ENCODE measurements at regions not wholly inside any gene's neighbourhood (a gene's known extent, or its start where the extent isn't known, plus 50 kb on each side); places are given as distances from the start of the nearest gene placed in this dataset.

DNA sequence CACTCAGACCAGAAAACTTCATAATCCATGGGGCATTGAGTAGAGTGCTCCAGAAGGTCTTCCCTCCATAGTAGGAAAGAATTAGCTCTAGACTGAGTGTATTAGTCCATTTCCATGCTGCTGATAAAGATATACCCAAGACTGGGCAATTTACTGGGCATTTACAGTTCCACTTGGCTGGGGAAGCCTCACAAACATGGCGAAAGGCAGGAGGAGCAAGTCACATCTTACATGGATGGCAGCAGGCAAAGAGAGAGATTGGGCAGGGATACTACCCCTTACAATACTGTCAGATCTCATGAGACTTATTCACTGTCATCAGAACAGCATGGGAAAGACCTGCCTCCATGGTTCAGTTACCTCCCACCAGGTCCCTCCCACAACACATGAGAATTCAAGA lies 300.6 kb upstream of the TMEM132C start:
- H3K36me3 ChIP-seq (ENCODE audit: insufficient read depth, low read length): no peaks in the 10 kb centered on the region

DNA sequence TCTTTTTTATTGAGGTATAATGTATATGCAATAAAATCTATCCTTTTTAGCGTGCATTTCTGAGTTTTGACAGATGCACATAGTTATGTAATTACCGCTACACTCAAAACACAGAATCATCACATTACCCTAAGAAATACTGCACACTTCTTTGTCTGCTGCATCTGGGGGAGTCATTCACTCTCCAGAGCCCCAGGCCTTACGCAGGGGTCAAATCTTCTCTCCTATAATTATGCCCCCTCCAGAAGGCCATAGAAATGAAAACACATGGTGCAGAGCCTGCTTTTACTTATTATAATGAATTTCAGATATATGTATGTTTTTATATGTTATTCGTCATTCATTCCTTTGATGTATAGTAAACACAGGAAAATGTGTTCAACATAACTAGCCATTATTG lies 296.5 kb upstream of the TMEM132C start:
- Histone ChIP-seq H3K9ac (ENCODE audit: low read length) (no peak overlapping the region), H3K9me3 (ENCODE audit: low read length) (no peaks in the 10 kb centered on the region), H3K9me2 (ENCODE audit: low read depth, low read length) (no peaks in the 10 kb centered on the region), H3K4me3 (ENCODE audit: low read depth, low read length, poor library complexity, severe bottlenecking) (no peak overlapping the region), H4K20me1 (ENCODE audit: insufficient read depth, low read length) (no peaks in the 10 kb centered on the region), H3K4me2 (ENCODE audit: low read length) (no peak overlapping the region), H2AFZ (ENCODE audit: low read length) (no peak overlapping the region), H3F3A (ENCODE audit: insufficient read depth, low read length) (no peaks in the 10 kb centered on the region), H3K27me3 (ENCODE audit: insufficient read depth, low read length) (no peaks in the 10 kb centered on the region), H3K79me2 (ENCODE audit: insufficient read depth, low read length) (no peaks in the 10 kb centered on the region), H3K4me1 (ENCODE audit: insufficient read depth, low read length, severe bottlenecking) (no peaks in the 10 kb centered on the region), H3K27ac (ENCODE audit: low read depth, low read length, poor library complexity, severe bottlenecking) (no peak overlapping the region), H3K36me3 (ENCODE audit: insufficient read depth, low read length) (no peaks in the 10 kb centered on the region)
- TF ChIP-seq, protein P1, sequence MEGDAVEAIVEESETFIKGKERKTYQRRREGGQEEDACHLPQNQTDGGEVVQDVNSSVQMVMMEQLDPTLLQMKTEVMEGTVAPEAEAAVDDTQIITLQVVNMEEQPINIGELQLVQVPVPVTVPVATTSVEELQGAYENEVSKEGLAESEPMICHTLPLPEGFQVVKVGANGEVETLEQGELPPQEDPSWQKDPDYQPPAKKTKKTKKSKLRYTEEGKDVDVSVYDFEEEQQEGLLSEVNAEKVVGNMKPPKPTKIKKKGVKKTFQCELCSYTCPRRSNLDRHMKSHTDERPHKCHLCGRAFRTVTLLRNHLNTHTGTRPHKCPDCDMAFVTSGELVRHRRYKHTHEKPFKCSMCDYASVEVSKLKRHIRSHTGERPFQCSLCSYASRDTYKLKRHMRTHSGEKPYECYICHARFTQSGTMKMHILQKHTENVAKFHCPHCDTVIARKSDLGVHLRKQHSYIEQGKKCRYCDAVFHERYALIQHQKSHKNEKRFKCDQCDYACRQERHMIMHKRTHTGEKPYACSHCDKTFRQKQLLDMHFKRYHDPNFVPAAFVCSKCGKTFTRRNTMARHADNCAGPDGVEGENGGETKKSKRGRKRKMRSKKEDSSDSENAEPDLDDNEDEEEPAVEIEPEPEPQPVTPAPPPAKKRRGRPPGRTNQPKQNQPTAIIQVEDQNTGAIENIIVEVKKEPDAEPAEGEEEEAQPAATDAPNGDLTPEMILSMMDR (IDR thresholded peaks at IDR 0.05; ENCODE audit: low read length): no peak
- TF ChIP-seq EZH2 (IDR thresholded peaks at IDR 0.05; ENCODE audit: borderline replicate concordance, low read length): no peak

More for the DNA sequence above, 300.6 kb upstream of the TMEM132C start:
- H4K20me1 ChIP-seq (ENCODE audit: insufficient read depth, low read length): no peaks in the 10 kb centered on the region
- no peaks in the 10 kb centered on the region for H3K9me3 ChIP-seq (ENCODE audit: low read length)
- H3K27me3 ChIP-seq (ENCODE audit: insufficient read depth, low read length): no peaks in the 10 kb centered on the region
- TF ChIP-seq, protein P1 (IDR thresholded peaks at IDR 0.05; ENCODE audit: low read length): no peak
- TF ChIP-seq EZH2 (IDR thresholded peaks at IDR 0.05; ENCODE audit: borderline replicate concordance, low read length): no peak
- H3K4me2 ChIP-seq (ENCODE audit: low read length): no peak overlapping the region
- H3K27ac ChIP-seq (ENCODE audit: low read depth, low read length, poor library complexity, severe bottlenecking): no peak overlapping the region
- no peaks in the 10 kb centered on the region for H3K4me1 ChIP-seq (ENCODE audit: insufficient read depth, low read length, severe bottlenecking)
- no peaks in the 10 kb centered on the region for H3K9me2 ChIP-seq (ENCODE audit: low read depth, low read length)
- no peak overlapping the region for H3K9ac ChIP-seq (ENCODE audit: low read length)
- no peaks in the 10 kb centered on the region for H3F3A ChIP-seq (ENCODE audit: insufficient read depth, low read length)
- H3K4me3 ChIP-seq (ENCODE audit: low read depth, low read length, poor library complexity, severe bottlenecking): no peak overlapping the region
- no peak overlapping the region for H2AFZ ChIP-seq (ENCODE audit: low read length)
- no peaks in the 10 kb centered on the region for H3K79me2 ChIP-seq (ENCODE audit: insufficient read depth, low read length)

DNA sequence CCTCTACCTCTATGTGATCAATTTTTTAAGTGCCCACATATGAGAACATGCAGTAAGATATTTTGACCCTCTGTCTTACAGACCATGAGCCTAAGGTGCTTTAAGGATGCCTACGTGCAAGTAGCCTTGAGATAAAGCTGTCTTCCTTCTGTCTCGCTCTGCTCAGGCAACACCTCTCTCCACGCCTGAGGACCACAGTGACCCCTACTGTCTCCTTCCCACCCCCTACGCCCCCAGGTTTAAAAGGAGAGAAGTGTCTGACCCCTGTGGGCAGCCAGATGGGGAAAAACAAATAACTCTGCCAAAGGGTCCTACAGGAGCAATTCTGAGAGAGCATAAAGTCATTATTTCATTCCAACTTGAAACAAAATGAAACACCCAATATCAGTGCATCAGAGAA lies 286.4 kb upstream of the TMEM132C start:
- Histone ChIP-seq H3K4me1 (ENCODE audit: insufficient read depth, low read length, severe bottlenecking) (no peaks in the 10 kb centered on the region), H3K9me3 (ENCODE audit: low read length) (no peaks in the 10 kb centered on the region), H3K27me3 (ENCODE audit: insufficient read depth, low read length) (no peaks in the 10 kb centered on the region), H3K4me2 (ENCODE audit: low read length) (no peak overlapping the region), H3F3A (ENCODE audit: insufficient read depth, low read length) (no peaks in the 10 kb centered on the region), H3K9me2 (ENCODE audit: low read depth, low read length) (no peaks in the 10 kb centered on the region), H3K4me3 (ENCODE audit: low read depth, low read length, poor library complexity, severe bottlenecking) (no peak overlapping the region), H2AFZ (ENCODE audit: low read length) (no peak overlapping the region), H3K79me2 (ENCODE audit: insufficient read depth, low read length) (no peaks in the 10 kb centered on the region), H3K27ac (ENCODE audit: low read depth, low read length, poor library complexity, severe bottlenecking) (no peak overlapping the region), H4K20me1 (ENCODE audit: insufficient read depth, low read length) (no peaks in the 10 kb centered on the region), H3K36me3 (ENCODE audit: insufficient read depth, low read length) (no peaks in the 10 kb centered on the region), H3K9ac (ENCODE audit: low read length) (no peak overlapping the region)
- TF ChIP-seq EZH2 (IDR thresholded peaks at IDR 0.05; ENCODE audit: borderline replicate concordance, low read length): no peak
- TF ChIP-seq, protein P1 (IDR thresholded peaks at IDR 0.05; ENCODE audit: low read length): no peak
